Thoracic aorta (tissue), 2 donors: ENCODE measurements at regions not wholly inside any gene's neighbourhood (a gene's known extent, or its start where the extent isn't known, plus 50 kb on each side); places are given as distances from the start of the nearest gene placed in this dataset.

Experiments
- ATAC-seq: fragments of 150-250 bp; one replicate; pipeline ENCODE4 v1.8.0; 2017; ENCODE audit warnings: low read depth; ENCODE audit not compliant: insufficient number of reproducible peaks, low FRiP score
- DNase-seq: peaks from one replicate; pipeline ENCODE4 v3.0.0-alpha.2; 2020; ENCODE audit warnings: low spot score
- H3K27ac ChIP-seq, 2 donors: fragments of 200-600 bp; sonication (generic); 1 replicate in 1 of 2; 2 replicates in 1 of 2; pipeline ENCODE4 v1.5.1; 2016; ENCODE audit warnings: mild to moderate bottlenecking in 2 of 2, moderate library complexity in 2 of 2
- H3K27me3 ChIP-seq: fragments of 200-600 bp; sonication (generic); replicated peaks from 2 replicates; pipeline ENCODE4 v1.6.0; 2016; ENCODE audit warnings: mild to moderate bottlenecking; ENCODE audit not compliant: insufficient read depth
- H3K36me3 ChIP-seq: fragments of 200-600 bp; sonication (generic); one replicate; pipeline ENCODE4 v1.5.1; 2016
- H3K4me1 ChIP-seq, 2 donors: fragments of 200-600 bp; sonication (generic); 1 replicate in 1 of 2; 2 replicates in 1 of 2; pipeline versions ENCODE4 v1.5.1 to v1.6.0; 2016; ENCODE audit warnings: low read depth in 2 of 2, mild to moderate bottlenecking in 1 of 2; ENCODE audit not compliant: control insufficient read depth in 1 of 2
- H3K4me3 ChIP-seq: fragments of 200-600 bp; sonication (generic); 2 replicates; pipeline ENCODE4 v1.5.1; 2016; ENCODE audit warnings: mild to moderate bottlenecking
- H3K9me3 ChIP-seq: fragments of 200-600 bp; sonication (generic); 2 replicates; pipeline ENCODE4 v1.5.1; 2016
- CTCF ChIP-seq: fragments of 200-600 bp; sonication (generic); IDR thresholded peaks from one replicate; pipeline ENCODE4 v1.5.1; 2019; ENCODE audit warnings: antibody characterized with exemption

- ATAC-seq: no peak
- Histone ChIP-seq H3K4me3 (no peak overlapping the region), H3K36me3 (no peaks in the 10 kb centered on the region), H3K4me1 (no peaks in the 10 kb centered on the region), H3K27me3 (no peaks in the 10 kb centered on the region), H3K27ac (no peak overlapping the region), H3K9me3 (peaks cover 9% of the 10 kb centered on the region)
- TF ChIP-seq CTCF: no peak
- DNase-seq: no peak
Observed at GRCh38 chr10:21196822-21197395, 299.8 kb upstream of the NEBL start.

- H3K4me3 ChIP-seq: no peak overlapping the region
- no peaks in the 10 kb centered on the region for H3K4me1 ChIP-seq
- H3K27ac ChIP-seq: no peak overlapping the region
- no peaks in the 10 kb centered on the region for H3K27me3 ChIP-seq
- ATAC-seq (no peak), DNase-seq (no peak)
- H3K36me3 ChIP-seq: no peaks in the 10 kb centered on the region
- H3K9me3 ChIP-seq: peaks cover 9% of the 10 kb centered on the region
- no peak for TF ChIP-seq CTCF
Observed at GRCh38 chr10:21195252-21195651, 298.1 kb upstream of the NEBL start.

GRCh38 chr10:21194510-21194993, 297.4 kb upstream of the NEBL start:
- Histone ChIP-seq H3K4me1 (no peaks in the 10 kb centered on the region), H3K27me3 (no peaks in the 10 kb centered on the region), H3K9me3 (peaks cover 9% of the 10 kb centered on the region), H3K36me3 (no peaks in the 10 kb centered on the region), H3K4me3 (no peak overlapping the region), H3K27ac (no peak overlapping the region)
- TF ChIP-seq CTCF: no peak
- DNase-seq (no peak), ATAC-seq (no peak)

GRCh38 chr10:21193196-21193595, 296.1 kb upstream of the NEBL start:
- no peaks in the 10 kb centered on the region for H3K27me3 ChIP-seq
- DNase-seq: no peak

GRCh38 chr10:21191512-21191911, 294.4 kb upstream of the NEBL start:
- H3K27me3 ChIP-seq: no peaks in the 10 kb centered on the region
- DNase-seq: no peak
- H3K4me1 ChIP-seq: no peaks in the 10 kb centered on the region
- H3K27ac ChIP-seq: no peak overlapping the region
- H3K36me3 ChIP-seq: no peaks in the 10 kb centered on the region
- no peak for TF ChIP-seq CTCF
- no peak for ATAC-seq
- no peak overlapping the region for H3K4me3 ChIP-seq
- peaks cover 3% of the 10 kb centered on the region for H3K9me3 ChIP-seq

More at GRCh38 chr10:21193196-21193595, 296.1 kb upstream of the NEBL start:
- H3K9me3 ChIP-seq: peaks cover 9% of the 10 kb centered on the region
- no peak for TF ChIP-seq CTCF
- H3K4me1 ChIP-seq: no peaks in the 10 kb centered on the region
- ATAC-seq: no peak
- H3K4me3 ChIP-seq: no peak overlapping the region
- no peaks in the 10 kb centered on the region for H3K36me3 ChIP-seq
- no peak overlapping the region for H3K27ac ChIP-seq
